NCI-H2107 treated with DMSO at 0.1 percent for 48 hours (cell line): ENCODE measurements at regions not wholly inside any gene's neighbourhood (a gene's known extent, or its start where the extent isn't known, plus 50 kb on each side); places are given as distances from the start of the nearest gene placed in this dataset.
"Not testable (repeated sequence)": the region's sequence is repeated elsewhere in the genome, so short reads cannot be mapped to it uniquely, and the experiment has no call there.

Experiments
- DNase-seq: peaks from one replicate; lab custom pipeline; 2025; ENCODE audit not compliant: unreplicated experiment; lab: John Stamatoyannopoulos, UW

DNA sequence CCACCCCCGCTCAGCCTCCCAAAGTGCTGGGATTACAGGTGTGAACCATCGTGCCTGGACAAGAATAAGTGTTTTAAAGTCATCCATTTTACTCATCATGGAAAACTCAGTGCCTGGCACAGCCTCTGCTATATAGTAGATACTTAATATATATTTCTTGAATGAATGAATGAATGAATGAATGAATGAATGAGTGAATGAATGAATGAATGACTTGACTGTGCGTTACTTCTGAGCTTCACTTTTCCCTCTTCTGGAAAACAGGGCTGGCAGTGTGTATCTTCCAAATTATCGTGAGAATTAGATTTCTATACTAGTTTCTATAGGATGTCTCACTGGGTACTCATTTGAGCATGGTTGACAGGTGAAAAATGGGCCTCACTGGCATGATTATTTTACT, 307.3 kb upstream of the ERCC4 start:
- no peak for DNase-seq

DNA sequence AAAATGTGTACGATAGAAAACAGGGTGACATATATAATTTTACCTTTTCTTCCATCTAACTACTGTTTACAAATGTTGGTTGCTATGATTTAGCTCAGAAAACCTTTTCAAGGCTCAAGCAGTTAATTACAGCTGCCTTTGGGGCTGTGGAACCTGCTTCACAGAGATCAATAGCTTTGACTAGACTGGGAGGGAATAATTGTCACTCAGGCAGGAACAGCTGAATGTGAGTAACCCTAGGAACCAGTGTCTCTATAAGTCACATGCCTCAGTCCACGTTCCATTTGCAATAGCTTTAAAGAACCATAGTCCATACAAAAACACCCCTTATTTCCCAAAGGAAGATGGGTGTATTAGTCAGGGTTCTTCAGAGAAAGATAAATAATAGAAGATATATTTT, 306.8 kb upstream of the ERCC4 start:
- DNase-seq, result no peak

DNA sequence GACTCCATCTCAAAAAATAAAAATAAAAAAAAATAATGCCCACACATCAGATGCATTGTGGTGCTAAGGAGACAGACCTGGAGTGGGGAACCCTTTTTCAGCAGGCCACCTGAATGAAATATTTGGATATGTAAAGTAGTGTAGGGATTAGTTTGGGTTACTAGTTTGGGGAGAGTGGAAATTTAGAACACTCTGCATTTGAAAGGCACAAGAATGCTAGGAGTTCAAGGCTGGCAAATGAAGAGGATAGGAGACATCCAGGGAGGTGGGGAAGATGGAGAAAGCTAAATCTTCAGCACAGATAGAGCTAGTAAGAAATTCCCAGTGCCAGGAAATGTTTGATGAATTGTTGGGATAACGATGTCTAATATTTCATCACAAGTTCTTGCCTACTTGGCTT, 298.3 kb upstream of the ERCC4 start:
- no peak for DNase-seq

DNA sequence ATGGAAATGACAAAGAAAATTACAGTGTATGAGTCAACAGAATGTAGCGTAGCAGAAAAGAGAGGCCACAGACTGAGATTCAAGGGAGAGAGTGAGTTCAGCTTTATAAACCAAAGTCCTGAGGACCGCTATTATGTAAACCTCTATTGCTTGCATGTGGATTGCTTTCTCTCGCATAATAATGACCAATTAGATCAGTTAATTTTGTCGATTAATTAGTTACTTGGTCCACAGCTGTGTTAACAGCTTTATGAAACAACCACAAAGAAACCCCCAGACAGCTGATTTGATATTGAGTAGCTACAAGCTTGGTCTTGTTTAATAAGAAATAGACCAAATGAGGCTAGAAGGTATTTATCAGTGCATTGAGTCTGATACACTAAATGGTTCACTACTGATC, 291.8 kb upstream of the ERCC4 start:
- DNase-seq, result no peak

DNA sequence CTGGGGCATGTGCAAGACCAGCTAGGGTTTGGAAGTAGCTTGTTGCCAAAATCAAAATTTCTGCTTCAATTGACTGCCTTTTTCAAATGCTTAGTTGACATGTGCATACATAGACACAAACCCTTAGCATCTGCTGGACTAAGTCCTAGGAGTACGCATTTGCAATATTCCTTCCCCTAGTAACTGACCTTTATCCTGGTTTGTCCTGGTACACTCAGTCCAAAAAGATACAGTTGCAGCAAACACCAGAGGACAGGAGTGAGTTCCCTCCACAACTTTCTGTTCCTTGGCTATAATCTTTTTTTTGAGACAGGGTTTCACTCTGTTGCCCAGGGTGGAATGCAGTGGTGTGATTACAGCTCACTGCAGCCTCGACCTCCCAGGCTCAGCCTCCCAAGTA, 290.2 kb upstream of the ERCC4 start:
- DNase-seq, result no peak

DNA sequence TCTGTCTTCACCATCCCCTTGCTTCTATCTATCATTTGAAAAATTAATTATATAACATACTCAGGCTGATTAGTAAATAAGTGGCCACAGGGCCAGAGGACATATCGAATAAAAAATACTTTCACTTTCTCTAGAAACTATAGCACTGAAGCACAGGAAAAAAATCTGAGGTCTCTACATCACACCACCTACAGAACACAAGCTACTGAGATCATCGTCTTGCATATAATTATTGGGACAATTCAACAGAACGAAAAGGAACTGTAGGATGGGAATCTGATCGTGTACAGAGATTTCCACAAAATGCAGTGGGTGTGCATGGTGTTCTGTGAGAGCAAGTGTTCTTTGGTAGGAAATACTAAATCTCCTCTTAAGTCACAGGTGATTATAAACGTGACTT, 289.6 kb upstream of the ERCC4 start:
- DNase-seq, result no peak

DNA sequence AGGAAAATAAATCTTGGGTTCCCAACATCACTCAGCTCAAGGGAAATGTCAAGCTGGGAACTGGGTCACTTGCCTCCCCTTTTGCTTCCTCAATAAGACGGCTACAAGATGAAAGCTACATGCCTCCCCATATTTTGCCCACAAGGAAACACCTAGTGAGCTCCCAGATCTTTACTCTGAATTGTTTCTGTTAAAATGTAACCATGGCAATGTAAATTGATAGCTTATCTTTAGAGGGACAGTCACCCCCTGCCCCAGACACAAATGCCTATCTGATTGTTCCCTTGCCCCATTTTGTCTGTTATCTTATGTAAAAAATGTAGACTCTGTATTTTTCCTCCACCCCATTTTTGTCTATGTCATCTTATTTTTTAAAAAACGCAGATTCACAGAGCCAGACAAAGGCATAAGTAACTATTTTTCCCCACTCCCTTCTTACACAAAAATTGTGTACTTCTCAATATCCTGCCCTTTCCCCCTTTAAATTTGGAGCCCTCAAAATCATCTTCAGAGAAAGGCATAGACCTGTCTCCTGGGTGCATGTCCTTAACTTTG, 288.7 kb upstream of the ERCC4 start:
- DNase-seq, result no peak

DNA sequence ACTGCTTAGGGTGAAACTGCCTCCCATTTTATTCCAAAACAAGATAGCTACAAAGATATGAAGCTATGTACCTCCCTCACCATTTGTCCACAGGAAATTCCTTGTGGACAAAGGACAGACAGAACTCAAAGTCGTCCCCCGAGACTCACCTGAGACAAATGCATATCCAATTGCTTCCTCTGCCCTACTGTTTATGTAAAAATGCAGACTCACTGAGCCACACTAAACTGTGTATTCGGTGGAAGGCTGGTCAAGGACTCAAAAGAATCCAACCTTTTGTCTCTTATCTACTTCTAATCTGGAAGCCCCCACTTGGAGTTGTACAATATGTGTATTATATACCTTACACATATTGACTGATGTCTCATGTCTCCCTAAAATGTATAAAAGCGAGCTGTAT, 288.0 kb upstream of the ERCC4 start:
- DNase-seq, result no peak

DNA sequence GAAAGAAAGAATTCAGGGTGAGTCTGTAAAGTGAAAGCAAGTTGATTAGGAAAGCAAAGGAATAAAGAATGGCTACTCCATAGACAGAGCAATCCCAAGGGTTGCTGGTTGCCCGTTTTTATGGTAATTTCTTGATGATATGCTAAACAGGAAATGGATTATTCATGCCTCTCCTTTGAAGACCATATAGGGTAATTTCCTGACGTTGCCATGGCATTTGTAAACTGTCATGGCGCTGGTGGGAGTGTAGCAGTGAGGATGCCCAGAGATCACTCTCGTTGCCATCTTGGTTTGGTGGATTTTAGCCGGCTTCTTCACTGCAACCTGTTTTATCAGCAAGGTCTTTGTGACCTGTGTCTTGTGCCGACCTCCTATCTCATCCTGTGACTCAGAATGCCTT, 287.4 kb upstream of the ERCC4 start:
- not testable (repeated sequence) for DNase-seq

DNA sequence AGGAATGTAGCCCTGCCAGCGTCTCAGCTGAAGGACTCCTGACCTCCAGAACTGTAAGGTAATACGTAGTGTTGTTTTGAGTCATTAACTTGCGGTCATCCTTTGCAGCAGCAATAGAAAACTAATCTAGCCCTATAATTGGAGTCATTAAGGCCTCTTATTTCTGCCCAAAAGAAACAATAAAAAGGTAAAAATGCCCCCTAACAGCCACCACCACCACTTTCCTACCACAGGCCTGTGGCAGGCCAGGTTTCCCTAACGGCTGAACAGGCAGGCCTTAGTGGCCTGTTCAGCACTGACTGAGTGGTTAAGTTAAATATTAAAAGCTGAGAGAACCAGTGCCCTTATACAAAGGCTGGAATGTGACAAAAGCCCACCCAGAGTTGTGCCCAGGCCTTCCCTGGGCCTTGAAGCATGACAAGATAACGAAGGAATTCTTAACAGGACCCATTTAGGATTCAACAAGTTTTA, 286.5 kb upstream of the ERCC4 start:
- DNase-seq, result no peak

DNA sequence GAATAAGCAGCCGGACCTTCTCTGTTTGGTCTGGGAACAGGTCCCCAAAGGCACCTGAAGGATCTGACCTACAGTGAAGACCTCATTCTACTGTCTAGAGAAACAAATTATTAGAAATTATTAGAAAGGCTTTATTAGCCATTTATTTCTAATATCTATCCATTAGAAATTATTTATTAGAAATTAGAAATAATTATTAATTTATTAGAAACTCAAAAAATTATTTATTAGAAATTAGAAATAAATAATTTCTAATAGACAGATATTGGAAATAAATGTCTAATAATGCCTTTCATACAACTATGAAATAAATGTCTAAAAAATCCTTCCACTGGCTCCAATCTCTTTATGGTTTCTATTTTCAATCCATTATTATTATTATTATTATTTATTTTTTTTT, 285.7 kb upstream of the ERCC4 start:
- DNase-seq, result no peak

DNA sequence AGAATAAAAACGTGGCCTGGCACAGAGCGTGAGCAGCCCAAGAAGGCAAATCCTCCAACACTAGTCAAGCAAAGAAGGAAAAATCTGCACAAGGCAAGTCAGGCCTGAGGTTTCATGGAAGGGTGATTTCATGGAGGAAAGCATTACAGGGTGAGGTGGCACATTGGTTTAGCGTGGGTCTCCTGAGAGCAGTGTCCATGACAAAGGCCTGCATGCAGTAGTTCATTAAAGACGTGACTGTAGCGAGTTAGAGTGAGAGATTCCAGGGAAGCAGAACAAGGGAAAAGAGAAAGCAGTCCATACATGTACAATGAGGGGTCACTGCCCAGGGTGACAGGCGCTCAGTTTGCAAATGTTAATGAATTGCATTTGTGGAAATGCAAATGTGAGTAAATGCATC, 285.0 kb upstream of the ERCC4 start:
- no peak for DNase-seq

DNA sequence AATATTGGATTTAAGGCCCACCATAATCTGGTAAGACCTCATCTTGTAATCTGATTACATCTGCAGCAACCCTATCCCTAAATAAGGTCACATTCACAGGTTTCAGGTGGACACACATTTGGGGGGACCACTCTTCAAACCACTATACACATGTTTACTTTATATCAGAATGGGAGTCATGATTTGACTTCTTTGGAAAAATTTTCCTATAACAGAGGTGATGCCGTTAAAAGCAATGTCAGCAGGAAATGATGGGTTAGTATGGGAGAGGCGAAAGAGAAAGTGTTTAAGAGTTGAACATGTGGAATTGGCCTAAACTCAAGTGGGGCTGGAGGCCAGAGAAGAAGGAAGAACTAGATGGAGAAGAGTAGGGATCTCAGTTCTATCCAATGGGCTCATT, 281.7 kb upstream of the ERCC4 start:
- no peak for DNase-seq

DNA sequence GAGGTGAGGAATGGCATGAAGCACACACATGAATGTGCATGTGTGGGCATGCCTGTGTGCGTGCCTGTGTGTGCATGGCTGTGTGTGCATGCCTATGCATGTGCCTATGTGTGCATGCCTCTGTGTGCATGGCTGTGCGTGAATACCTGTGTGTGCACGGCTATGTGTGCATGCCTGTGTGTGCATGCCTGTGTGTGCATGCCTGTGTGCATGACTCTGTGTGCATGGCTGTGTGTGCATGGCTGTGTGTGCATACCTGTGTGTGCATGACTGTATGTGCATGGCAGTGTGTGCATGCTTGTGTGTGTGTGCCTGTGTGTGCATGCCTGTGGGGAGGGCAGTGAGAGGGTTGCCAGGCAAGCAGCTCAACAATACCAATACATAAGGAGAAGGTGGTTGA, 276.5 kb upstream of the ERCC4 start:
- DNase-seq, result no peak

DNA sequence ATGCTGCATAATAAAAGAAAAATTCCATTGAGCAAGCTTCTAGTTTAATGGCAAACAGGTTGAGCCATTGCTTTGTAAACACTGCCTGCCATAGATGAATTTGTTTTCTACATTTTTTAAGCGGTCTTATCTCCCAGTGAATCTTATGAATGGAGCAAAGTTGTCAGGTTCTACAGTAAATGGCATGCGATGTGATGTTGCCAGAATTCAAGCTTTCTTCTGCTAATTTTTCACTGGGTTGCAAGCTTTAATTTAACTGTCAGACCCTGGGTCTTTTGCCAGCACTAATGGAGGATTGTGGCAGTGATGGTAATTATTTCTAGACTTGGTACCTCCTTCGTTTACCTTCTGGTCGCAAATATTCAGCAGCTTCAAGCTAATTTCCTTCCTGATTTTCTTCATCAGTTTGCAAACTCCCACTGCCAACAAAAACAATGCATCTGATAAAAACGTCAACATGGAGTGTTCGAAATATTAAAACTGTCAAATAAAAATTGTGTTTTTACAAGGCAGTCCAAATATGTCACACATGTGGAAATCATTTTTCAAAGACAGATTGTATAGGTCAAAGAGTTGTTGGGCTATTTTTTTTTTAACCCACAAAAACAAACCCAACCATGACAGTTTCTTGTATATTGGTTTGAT, 274.2 kb upstream of the ERCC4 start:
- DNase-seq, result no peak

DNA sequence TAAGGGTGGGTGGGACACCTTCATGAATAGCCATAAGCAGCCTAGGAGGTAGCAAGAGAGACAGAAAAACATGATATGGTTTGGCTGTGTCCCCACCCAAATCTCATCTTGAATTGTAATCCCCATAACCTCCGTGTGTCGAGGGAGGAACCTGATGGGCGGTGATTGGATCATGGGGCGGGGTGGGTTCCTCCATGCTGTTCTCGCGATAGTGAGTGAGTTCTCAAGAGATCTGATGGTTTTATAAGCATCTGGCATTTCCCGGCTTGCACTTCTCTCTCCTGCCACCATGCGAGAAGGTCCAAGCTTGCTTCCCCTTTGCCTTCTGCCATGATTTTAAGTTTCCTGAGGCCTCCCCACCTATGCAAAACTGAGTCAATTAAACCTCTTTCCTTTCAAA, 259.1 kb upstream of the ERCC4 start:
- no peak for DNase-seq

DNA sequence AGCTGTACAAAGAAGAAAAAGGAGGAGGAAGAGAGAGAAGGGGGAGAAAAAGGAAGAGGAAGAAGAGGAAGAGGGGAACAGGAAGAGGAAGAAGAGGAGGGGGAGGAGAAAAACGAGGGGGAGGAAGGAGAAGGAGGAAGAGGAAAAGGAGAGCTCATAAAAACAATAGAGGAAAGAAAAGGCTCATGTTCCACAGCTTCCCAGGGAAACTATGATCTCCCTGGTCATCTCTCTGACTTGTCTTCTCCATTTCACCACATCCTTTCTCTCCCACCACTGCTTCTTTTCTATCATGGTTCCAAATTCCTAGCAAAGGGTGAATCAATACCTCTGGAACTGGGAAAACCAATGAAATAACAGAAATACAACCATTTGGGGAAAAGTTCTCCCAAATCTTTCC, 254.1 kb upstream of the ERCC4 start:
- DNase-seq, result no peak

DNA sequence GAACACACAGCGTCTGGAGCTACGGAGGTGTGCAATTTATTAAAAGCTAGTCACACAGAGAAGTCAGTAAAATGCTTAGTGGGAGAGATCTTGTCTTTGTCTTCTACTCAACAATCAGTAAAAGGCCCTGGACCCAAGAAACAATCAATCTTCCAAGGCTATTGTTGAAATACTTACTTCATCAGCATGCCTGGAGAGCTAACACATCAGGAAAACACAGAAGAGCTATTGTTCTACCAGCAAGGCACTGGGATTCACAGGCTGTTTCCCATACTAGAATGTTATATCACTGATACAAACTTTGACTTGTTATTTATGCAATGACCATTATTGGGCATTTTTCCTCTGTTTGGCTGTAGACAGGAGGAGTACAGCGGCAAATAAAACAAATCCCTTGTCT, 247.8 kb upstream of the ERCC4 start:
- no peak for DNase-seq

DNA sequence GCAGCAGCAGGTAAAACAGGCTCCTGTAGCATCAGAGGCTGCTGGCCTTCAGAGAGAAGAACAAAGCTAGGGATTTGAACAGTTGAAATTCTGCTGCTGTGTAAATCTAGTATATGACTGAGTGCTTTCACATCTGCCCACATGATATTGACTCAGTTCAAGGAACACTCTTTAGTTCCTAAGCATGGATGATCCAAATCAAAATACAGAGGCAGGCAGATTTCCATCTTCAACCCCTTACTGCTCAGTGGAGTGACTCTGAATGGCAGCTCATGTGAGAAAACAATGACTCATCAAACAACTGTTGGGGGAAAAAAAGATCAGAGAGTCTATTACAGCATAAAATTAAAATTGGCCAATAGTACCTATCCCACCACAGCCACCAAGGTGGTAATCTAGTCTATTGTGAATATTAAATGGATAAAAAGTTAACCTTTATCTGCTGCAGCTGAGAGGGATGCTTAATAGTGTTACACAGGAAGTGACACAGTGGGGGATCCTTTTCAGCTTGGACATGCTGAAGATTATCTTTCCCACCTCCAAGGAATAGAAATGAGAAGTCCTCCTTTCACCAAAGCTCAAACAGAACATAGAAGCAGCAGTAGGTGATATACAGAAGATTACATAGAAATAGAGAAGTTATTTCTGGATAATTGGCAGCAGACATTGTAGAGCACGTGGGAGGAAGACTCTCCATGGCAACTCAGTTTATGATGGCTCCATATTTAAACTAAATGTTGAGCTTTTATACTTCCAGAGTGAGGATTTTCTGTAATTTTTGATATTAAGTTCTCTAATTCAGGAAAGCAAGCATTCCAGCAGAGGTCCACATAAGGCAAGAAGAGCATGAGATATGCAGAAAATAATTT, 239.7 kb upstream of the ERCC4 start:
- DNase-seq, result no peak

DNA sequence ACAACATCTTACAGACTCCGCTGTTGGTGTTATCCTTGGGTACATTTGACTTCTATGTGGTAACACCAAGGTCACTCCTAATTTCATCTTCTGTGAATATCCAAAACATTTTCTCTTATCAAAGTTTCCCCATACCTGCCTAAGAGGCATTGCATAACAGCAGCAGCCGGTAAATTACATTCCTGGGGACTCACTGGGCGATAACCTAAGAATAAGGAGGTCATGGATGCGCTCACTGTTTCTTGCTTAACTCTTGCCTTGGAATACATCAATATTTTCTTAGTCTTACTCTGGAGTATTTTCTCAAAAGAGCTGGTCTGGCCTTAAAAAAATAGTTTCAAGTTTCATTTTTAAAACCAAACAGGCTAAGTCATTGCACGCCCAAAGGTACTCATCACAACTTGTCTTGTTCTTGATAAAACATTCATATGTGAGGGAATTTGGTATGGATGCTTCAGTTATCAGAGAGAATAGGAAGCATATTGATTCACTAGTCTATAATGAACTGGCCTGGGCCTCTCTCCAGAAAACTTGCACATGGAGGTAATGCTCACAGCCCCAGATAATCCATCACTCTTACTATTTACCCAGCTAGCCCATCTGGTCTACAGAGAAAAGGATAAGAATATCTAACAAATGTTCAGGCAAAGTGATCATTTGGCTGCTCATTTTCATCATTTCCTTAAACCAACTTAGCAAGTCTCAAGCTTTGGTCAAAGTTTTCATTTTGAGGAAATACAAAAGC, 235.0 kb upstream of the ERCC4 start:
- DNase-seq, result no peak

DNA sequence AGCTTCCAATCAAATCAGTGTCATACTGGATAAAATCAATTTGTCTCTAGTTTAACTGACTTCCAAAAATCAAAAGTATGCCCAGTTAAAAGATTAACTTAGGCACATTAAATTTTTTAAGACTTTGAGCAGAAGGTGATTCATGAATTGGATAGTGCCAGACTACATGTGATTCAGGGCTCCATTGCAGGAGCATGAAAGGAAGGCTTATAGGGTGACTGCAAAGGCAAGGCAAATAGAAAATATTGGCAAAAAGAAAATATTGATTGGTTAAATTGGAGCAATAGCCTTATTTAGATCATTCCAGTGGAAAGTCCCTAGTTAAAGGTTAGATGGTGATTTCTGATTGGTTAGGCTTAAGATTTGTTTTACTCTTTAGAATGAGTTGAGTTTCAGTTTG, 223.9 kb upstream of the ERCC4 start:
- no peak for DNase-seq

DNA sequence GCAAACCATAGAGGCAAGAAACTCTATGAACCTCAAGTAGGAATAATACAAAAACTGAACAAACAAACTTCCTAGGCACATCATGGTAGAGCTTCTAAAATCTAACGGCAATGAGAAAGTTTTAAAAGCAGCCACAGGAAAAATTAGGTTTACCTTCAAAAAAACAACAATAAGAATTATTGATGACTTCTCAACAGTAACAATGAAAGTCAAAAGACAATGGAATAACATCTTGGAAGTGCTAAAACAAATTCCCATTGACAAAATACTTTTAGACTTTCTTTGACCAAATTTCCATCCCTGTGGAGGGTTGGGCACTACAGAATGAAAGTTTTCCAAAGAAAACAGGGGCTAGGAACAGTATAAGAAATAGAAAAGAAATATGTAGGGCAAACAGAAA, 222.9 kb upstream of the ERCC4 start:
- no peak for DNase-seq
